GF-D8 (cell line): ENCODE measurements at regions not wholly inside any gene's neighbourhood (a gene's known extent, or its start where the extent isn't known, plus 50 kb on each side); places are given as distances from the start of the nearest gene placed in this dataset.
"Not testable (repeated sequence)": the region's sequence is repeated elsewhere in the genome, so short reads cannot be mapped to it uniquely, and the experiment has no call there.

Experiments
- DNase-seq: peaks from one replicate; lab custom pipeline; 2025; lab: John Stamatoyannopoulos, UW

DNA sequence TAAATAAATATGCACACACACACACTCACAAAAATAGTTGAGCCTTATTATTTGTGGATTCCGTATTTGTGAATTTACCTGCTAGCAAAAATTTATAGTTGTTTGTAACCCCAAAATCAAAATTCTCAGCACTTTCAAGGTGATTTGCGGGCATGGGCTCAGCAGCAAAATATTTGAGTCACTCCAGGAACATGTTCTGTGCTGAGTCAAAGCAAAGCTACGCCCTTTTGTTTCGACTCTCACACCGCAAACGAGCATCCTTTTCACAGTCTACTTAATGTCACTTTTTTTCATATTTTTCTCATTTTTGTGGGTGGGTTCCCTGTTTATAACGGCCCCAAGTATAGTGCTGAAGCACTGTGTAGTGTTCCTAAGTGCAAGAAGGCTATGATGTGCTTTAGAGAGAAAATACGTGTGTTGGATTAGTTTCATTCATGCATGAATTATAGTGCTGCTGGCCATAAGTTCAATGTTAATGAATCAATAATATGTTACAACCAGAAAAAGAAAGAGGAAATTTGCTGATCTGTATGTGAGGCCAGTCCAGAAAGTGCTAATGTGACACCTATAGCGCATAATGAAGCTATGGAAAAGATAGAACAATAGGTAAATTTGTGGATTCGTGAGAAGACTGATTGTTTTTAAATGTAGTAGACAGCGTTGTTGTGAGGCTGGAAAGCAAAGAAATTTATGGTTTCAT lies 723.2 kb upstream of the AGA start:
- DNase-seq = no peak

DNA sequence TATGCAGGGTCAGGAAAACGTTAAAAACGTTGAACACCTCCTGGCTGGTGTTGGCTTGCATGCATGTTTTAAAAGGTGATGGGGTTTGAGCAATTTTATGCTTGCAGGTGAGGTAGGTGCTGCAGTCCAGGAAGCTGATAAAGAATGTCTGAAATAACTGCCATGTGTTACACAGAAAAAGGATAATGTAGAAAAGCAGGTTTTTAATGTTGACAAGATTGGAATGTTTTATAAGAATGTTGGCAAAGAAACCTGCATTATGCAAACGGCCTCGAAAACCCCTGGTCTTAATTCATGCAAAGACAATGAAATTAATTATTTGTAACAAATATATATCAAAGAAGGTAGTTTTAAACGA lies 723.7 kb upstream of the AGA start:
- DNase-seq = no peak

DNA sequence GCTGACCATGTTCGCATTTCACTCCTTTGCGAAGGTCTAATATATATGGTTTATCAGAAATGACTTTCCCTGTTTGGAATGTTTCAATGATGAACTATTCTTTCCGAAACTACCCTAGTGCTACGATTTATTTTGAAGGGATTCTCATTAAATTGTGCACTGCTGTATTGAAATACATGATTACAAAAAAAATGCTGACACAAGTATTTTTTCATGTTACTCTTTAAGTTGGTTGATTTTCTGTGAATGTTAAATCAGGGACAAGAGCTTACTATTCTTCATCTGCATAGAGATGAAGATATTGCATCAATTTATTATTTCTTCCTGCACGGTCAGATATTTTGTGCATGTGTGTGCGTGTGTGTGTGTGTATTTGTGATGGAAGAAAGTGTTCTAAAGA lies 731.5 kb upstream of the AGA start:
- no peak for DNase-seq

DNA sequence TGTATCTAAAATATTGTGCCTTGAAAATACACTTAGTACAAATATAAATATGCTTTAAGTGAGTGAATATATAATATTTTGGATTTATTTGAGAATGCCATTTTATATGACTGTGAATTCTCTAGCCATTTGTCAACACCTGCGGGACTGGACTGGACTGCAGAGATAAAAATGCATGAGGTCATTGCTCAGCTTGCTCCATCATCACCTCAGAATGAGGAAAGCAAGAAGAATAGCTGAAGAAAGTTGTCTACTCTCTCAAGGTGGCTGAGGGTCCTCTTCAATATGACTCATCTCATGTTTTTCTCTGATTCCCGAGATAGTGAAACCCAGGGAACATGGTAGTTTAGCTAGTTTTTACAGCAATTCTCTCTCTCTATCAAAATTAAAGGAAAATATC lies 732.5 kb upstream of the AGA start:
- DNase-seq = no peak

DNA sequence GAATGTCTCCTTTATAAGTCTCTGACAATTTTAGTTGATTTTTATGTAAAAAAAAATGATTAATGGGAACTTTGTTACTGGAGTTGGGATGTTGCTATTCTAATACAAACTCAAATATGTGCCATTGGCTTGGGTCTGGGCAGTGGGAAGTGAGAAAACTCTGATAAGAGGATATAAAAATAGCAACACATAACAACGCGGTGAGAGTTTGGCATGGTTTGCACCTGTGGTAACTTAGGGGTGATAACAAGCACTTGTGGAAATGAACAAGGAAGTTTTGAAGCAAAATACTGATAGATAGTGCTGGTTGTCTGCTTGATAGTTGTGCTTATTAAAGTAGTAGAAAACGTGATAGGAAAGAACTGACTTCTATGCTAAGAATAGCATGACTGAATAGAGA lies 743.3 kb upstream of the AGA start:
- no peak for DNase-seq

DNA sequence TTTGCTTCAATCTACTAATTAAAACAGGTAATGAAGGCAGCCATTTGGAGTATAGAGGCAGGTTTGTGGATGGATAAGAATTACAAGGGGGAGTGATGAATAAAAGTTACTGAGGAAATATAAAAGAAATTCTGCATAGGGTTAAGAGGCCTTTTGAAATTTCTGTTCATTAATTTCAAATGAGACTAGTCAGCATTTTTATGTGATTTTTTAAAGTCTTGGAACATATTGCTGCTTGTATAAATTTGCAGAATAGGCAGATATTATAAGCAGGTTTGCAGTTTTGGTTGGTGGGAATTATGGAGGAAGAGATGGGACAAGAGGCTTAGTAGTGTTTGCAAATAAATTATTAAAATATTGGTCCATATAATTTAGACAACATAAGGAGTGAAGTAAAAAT lies 750.4 kb upstream of the AGA start:
- DNase-seq = no peak

DNA sequence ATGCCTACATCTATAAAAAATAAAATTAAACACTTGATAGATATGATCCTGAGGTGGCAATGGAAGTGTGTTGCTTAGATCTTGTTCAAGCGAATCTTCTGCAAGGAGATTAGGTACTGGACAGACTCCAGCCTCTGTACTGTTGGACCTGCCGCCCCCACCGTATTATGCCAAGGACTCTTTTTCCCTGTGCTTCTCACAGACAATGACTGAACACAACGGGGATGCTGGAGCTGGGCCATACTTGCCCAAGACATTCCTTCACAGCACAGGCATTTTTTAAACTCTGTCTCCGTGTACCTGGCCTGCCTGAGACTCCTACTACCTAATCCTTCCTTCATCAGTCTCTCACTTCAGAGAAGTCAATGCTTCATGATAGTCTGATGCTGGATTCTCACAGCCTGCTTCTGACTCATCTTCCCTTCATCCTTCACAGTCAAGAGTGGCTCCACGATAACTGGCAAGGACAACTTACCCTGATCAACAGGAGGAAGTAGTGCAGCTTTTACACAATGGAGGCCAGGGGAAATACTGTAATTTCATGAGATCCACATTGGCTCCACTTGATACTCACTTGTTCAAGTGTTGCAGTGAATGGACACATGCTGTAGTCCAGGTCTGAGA lies 754.6 kb upstream of the AGA start:
- DNase-seq = no peak

DNA sequence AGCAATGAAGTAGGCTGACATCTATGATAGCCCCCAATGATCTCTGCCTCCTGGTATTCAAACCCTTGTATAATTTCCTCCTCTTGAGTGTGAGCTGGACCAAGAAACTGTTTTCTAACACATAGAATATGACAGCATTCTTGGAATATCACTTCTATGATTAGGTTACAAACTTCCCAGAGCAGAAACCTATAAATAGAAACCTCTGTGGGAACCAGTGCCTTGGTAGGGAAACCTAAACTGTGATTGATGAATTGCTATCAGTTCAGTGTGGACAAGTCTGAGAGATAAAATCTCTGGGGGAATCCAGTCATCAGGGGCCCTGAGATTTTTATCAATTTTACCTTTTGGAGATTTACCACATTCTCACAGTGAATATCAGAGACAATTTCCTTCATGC lies 756.5 kb upstream of the AGA start:
- no peak for DNase-seq

DNA sequence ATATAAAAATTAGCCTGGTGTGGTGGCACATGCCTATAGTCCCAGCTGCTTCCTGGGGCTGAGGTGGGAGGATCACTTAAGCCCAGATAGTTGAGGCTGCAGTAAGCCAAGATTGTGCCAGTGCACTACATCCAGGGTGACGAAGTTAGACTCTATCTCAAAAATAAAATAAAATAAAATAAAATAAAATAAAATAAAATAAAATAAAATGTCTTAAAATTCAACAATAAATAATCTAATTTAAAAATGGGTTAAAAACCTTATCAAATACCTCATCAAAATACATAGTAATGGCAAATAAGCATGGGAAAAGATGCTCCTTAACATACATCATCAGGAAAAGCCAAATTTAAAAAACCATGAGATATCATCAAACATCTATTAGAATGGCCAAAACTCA lies 760.2 kb upstream of the AGA start:
- no peak for DNase-seq

DNA sequence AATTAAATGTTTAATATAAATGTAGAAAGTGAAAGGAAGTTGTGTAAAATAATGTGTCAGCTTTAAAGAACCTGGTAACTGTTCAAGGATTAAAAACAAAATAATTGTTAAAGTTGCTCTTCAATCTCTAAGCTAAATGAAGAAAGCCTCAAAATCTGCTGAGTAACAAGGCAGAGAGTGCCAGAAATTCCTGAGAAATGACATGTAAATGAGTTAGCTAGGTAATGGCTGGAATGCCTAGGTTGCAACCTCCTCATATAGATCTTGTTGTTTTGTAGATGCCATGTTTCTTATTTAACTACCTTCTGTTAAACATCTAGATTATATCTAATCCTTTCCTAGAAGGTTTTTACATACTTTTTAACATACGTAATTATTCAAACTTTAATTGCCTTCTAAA lies 763.6 kb upstream of the AGA start:
- DNase-seq = no peak

DNA sequence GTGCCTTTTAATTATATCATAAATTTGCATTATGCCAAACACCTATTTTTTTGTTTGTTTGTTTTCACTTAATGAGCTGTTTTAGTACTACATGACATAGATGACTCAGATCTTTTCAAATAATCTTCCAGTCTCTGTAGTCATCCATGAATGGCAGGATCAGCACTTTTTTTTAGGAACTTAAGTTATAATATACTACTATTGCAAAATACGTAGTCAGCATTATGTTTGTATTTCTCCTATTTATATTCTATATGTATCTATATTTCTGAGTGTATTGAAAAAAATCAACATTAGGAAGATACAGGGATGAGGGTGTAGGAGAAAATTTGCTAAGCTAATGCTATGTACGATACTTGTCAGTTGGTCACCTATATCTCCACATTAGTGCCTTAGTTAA lies 773.1 kb upstream of the AGA start:
- no peak for DNase-seq

DNA sequence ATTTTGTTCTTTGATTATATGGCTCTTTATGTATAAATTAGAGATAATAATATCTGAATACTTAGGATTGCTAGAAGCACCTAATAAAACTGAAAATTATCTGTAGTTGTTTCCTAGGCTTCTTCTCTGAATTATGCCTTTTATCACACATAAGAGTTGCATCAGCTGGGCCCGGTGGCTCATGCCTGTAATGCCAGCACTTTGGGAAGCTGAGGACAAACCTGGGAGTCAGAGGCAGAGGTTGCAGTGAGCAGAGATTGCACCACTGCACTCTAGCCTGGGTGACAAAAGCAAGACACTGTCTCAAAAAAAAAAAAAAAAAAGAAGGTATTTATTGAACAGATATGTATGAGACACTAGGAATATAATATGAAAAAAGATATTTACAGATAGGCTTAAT lies 773.5 kb upstream of the AGA start:
- DNase-seq = no peak

DNA sequence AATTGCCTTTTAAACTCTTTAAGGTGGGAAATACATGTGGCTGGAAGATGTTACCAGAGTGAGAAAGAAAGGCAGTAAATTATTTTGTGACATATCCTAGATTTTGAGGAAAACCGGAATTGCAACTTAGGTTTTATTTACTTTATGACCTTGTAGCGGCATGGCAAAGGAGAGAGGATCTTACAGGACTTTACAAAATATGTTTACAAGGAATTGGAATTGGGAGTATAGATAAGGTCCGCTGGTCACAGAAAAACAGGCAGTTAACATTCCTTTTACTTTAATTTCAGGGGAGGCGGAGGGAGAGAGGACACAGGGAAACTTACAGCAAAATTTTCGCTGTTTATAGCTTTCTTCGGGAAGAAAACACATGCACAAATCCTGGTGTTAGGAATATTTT lies 784.2 kb upstream of the AGA start:
- DNase-seq = not testable (repeated sequence)

DNA sequence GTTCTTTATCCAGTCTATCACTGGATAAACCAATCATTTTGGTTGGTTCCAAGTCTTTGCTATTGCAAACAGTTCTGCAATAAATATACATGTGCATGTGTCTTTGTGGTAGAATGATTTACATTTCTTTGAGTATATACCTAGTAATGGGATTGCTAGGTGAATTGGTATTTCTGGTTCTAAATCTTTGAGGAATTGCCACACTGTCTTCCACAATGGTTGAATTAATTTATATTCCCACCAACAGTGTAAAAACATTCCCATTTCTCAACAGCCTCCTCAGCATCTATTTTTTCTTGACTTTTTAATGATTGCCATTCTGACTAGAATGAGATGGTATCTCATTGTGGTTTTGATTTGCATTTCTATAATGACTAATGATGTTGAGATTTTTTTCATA lies 791.7 kb upstream of the AGA start:
- DNase-seq = no peak

DNA sequence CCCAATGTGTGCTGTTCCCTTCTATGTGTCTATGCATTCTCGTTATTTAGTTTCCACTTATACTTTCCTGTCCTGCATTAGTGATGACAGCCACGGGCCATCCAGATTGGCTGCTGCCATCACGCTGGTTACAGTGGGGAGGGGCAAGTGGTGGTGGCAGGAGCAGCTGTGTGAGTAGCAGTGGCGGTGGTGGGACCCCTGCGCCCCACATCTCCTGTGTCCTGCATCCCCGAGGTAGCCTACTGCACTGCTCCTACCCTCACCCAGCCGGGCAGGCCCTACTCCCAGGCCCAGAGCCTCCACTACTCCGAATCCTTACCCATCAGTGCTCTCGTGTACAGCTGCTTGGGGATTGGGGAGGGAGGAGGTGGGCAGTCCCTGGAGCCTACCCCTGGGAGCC lies 798.7 kb upstream of the AGA start:
- no peak for DNase-seq

DNA sequence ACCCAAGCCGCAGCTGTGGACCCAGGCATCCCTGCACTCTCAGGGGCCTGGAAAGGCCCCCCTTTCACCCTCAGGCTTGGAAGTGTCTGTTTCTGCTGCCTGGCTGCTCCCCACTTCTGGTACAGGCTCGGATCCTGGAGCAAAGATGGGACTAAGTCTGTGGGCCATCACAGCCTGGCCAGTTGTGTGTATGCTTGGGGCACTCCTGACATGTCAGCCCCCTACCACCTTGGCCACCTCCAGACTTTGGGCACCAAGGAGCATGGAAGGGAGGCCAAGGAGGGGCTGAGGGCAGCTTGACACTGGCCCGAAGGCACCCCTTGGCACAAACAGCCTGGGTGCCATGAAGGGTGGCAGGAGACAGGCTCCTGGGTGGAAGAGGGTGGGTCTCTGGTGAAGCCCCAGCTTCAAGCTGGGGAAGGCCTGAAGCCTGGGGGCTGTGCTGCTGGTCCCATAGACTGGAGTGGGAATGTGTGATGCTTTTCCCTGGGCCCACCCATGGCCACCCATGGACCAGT lies 799.4 kb upstream of the AGA start:
- DNase-seq = no peak

DNA sequence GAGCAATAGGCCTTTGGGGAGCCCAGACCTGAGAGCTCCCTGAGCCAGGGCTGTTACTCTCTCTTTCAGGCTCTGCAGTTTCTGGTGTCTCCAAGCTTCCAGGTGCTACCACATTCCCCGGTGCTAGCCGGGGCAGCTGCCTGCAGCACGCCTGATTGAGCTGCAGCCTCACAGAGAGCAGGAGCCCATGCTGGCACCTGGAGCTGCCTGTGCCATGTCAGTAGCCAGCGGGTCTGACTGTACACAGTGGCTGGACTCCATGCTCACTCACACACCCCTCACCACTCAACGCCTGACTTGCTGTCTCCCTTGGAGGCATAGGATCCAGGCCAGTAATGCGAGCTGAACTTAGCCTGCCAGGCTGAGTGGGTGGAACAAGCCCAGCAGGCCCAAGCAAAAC lies 800.4 kb upstream of the AGA start:
- DNase-seq = no peak

DNA sequence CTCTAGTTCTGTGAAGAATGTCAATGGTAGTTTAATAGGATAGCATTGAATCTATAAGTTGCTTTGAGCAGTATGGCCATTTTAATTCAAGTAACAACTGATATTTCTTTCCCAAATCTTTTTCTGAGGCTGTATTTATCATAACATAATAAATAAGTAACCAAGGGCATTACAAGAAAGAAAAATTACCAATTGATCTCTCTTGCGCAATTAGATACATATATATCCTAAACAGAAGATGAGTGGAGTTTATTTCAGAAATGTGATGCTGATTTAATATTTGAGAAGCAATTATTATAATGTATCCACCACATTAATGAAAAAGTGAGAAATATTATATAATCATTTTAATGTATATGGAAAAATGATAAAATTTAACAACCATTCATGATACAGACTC lies 802.5 kb upstream of the AGA start:
- no peak for DNase-seq

DNA sequence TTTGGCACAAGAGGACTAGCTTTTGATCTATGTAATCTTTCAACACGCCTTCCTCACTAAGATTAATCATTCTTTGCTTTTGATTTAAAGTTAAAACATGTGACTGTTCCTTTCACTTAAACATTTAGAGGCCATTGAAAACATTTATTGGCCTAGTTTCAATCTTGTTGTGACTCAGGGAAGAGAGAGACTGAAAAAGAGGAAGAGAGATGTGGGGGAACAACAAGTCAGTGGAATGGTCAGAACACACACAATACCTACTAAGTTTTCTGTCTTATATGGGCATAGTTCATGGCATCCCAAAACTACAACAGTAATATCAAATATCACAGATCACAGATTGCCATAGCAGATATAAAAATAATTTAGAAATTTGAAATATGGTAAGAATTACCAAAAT lies 812.9 kb upstream of the AGA start:
- DNase-seq = no peak

DNA sequence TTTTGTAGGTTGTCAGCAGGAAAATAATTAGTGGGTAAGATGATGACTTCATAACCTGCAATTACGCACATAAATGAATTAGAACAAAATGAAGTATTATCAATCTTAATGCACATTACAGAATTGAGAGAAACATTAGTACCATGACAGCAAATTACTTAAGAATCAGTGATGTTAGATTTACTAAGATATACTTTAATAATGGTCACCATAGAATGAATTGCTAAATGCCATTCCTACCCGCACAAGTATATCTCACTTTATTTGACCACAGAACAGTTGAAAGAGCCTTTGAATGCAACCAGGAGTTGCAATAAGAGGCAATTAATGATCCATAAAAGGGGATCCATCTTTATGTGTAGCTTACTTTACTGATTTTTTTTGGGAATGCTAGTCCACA lies 816.4 kb upstream of the AGA start:
- DNase-seq = no peak

DNA sequence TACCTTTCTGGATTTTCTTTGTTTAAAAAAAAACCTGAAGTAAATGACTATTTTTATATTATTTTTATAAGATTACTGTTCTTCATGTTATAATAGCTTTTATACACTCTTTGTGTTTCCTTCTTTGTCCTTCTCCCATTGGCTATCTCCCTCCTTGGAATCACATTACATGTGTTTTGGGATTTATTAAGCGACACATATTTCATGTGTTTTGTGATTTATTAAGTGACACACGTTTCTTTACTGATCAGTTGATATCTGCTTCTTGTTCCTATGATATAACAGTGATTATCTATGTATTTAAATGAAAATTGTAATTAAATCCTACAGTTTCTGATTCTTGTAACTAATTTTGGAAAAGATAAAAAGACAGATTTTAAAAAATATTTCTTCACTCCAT lies 817.3 kb upstream of the AGA start:
- DNase-seq = no peak

DNA sequence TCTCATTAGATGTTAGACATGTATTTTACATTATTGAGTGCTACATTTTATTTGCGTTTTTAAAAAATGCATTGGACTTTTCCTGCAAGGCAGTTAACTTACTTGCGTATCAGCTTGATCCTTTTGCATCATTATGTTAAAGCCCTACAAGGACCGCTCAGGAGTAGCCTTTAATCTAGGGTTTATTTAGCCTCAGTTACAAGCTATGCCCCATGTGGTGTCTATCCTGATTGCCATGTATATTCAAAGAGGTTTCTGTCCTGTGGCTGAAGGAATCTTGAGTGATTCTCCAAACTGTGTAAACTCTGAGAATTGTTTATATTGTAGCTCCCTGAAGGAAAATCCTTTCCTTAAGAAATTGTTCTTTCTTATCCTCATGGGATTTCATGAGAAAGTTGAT lies 821.8 kb upstream of the AGA start:
- no peak for DNase-seq

DNA sequence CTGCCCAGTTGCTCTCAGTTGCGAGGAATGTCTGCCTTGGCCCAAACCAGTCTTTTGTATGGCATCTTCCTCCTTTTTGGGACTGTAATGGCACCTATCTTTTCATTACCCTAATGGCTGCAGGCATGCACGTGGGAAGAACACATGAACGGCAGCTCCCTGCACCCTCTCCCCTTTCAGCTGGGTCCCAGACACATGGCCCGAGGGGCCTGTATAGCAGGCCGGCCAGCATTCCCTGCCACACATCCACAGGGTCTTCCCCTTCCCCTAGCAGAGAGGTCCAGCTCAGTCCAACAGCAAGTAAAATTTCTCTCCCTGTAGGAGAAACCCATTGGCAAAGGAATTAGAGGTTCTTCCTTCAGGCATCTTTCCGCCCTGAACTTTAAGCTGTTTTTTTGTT lies 829.1 kb upstream of the AGA start:
- DNase-seq = no peak

DNA sequence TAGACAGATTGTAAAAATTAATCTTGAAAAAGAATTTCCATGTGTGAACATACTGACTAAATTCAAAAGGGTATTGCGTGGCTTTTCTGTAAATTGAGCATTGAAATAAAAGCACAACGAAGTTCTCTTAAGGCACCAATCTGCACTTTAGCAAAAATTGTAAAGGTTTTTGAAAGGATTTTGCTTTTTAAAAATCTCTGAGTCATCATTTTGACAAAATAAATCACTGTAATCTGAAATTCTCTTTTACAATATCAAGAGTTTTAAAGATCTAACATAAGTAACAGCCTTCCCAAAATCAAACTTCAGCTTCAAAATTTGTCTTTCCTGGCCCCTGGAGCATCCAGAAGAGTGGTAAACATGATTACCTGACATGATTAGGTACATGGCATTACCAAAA lies 830.9 kb upstream of the AGA start:
- no peak for DNase-seq
